GM18505 (cell line): ENCODE measurements at regions not wholly inside any gene's neighbourhood (a gene's known extent, or its start where the extent isn't known, plus 50 kb on each side); places are given as distances from the start of the nearest gene placed in this dataset.

Experiments
- ATAC-seq: cut with Tn5 transposase; IDR thresholded peaks from one replicate; pipeline ENCODE4 v1.9.1; 2021; ENCODE audit not compliant: unreplicated experiment
- POLR2A ChIP-seq: IDR thresholded peaks from 4 replicates; pipeline ENCODE4 v1.6.1; 2011; ENCODE audit warnings: borderline replicate concordance; ENCODE audit not compliant: insufficient read depth, insufficient read length; ENCODE audit errors: extremely low read depth

GRCh38 chr10:26380815-26381214 is 57.3 kb upstream of the APBB1IP start:
- ATAC-seq, result no peak
- TF ChIP-seq POLR2A, result no peak

GRCh38 chr10:26381986-26382385 is 56.2 kb upstream of the APBB1IP start:
- no peak for ATAC-seq
- no peak for TF ChIP-seq POLR2A

GRCh38 chr10:26384600-26384999 is 53.5 kb upstream of the APBB1IP start:
- TF ChIP-seq POLR2A, result no peak
- no peak for ATAC-seq

GRCh38 chr10:26385443-26385842 is 52.7 kb upstream of the APBB1IP start:
- no peak for ATAC-seq
- no peak for TF ChIP-seq POLR2A

- no peak for ATAC-seq
- TF ChIP-seq POLR2A, result no peak
Observed at GRCh38 chr10:26386781-26387180, 51.4 kb upstream of the APBB1IP start.
